Type B pancreatic cell (in vitro differentiated cells): ENCODE measurements at regions not wholly inside any gene's neighbourhood (a gene's known extent, or its start where the extent isn't known, plus 50 kb on each side); places are given as distances from the start of the nearest gene placed in this dataset.

ENCODE experiments used
- DNase-seq: peaks from one replicate; pipeline ENCODE4 v3.0.0; 2021; ENCODE audit warnings: mixed read lengths; ENCODE audit not compliant: unreplicated experiment; ENCODE audit errors: extremely low spot score
- H3K27ac Mint-ChIP-seq: 2 replicates; pipeline ENCODE4 v1.8.0; 2021; ENCODE audit warnings: mild to moderate bottlenecking, mixed read lengths
- H3K27me3 Mint-ChIP-seq: 2 replicates; pipeline ENCODE4 v1.8.0; 2021; ENCODE audit warnings: mixed read lengths
- H3K36me3 Mint-ChIP-seq: 2 replicates; pipeline ENCODE4 v1.8.0; 2021; ENCODE audit warnings: mixed read lengths
- H3K4me1 Mint-ChIP-seq: one replicate; pipeline ENCODE4 v1.8.0; 2021; ENCODE audit warnings: mixed read lengths; ENCODE audit not compliant: unreplicated experiment
- H3K4me3 Mint-ChIP-seq: 2 replicates; pipeline ENCODE4 v1.8.0; 2021; ENCODE audit warnings: mild to moderate bottlenecking, mixed read lengths
- H3K9me3 Mint-ChIP-seq: 2 replicates; pipeline ENCODE4 v1.8.0; 2021; ENCODE audit warnings: mixed read lengths
- CTCF ChIP-seq: fragments of 200-600 bp; sonication (generic); conservative IDR thresholded peaks from 2 replicates; pipeline ENCODE4 v1.5.0; 2021; ENCODE audit warnings: antibody characterized with exemption, mild to moderate bottlenecking

- Mint-ChIP-seq H3K4me3 (no peak overlapping the region), H3K9me3 (no peaks in the 10 kb centered on the region), H3K27ac (no peak overlapping the region), H3K4me1 (peaks cover 32% of the 10 kb centered on the region), H3K36me3 (peaks cover 4% of the 10 kb centered on the region), H3K27me3 (no peaks in the 10 kb centered on the region)
- TF ChIP-seq CTCF: no peak
- DNase-seq: no peak
Observed at GRCh38 chrX:39848243-39848642, 249.5 kb downstream of the BCOR start.

- Mint-ChIP-seq H3K27me3 (no peaks in the 10 kb centered on the region), H3K27ac (no peak overlapping the region), H3K9me3 (peaks cover 4% of the 10 kb centered on the region), H3K36me3 (peaks cover 4% of the 10 kb centered on the region), H3K4me3 (no peak overlapping the region), H3K4me1 (peaks cover 36% of the 10 kb centered on the region)
- no peak for TF ChIP-seq CTCF
- DNase-seq: no peak
Observed at GRCh38 chrX:39848900-39849299, 248.9 kb downstream of the BCOR start.

GRCh38 chrX:39850209-39850608, 247.5 kb downstream of the BCOR start:
- DNase-seq: no peak
- H3K36me3 Mint-ChIP-seq: peaks cover 4% of the 10 kb centered on the region
- TF ChIP-seq CTCF: no peak
- H3K9me3 Mint-ChIP-seq: peaks cover 4% of the 10 kb centered on the region
- H3K4me1 Mint-ChIP-seq: peaks cover 37% of the 10 kb centered on the region
- H3K4me3 Mint-ChIP-seq: no peak overlapping the region
- H3K27me3 Mint-ChIP-seq: no peaks in the 10 kb centered on the region
- H3K27ac Mint-ChIP-seq: no peak overlapping the region

- no peak overlapping the region for H3K27ac Mint-ChIP-seq
- peaks cover 37% of the 10 kb centered on the region for H3K4me1 Mint-ChIP-seq
- no peaks in the 10 kb centered on the region for H3K27me3 Mint-ChIP-seq
- H3K36me3 Mint-ChIP-seq: peaks cover 4% of the 10 kb centered on the region
- H3K9me3 Mint-ChIP-seq: peaks cover 4% of the 10 kb centered on the region
- no peak overlapping the region for H3K4me3 Mint-ChIP-seq
- no peak for TF ChIP-seq CTCF
- no peak for DNase-seq
Observed at GRCh38 chrX:39850630-39851152, 247.1 kb downstream of the BCOR start.

GRCh38 chrX:39851745-39852455, 245.9 kb downstream of the BCOR start:
- no peak for TF ChIP-seq CTCF
- H3K4me3 Mint-ChIP-seq: no peak overlapping the region
- H3K27me3 Mint-ChIP-seq: no peaks in the 10 kb centered on the region
- peaks cover 4% of the 10 kb centered on the region for H3K36me3 Mint-ChIP-seq
- no peak for DNase-seq
- peaks cover 37% of the 10 kb centered on the region for H3K4me1 Mint-ChIP-seq
- peaks cover 4% of the 10 kb centered on the region for H3K9me3 Mint-ChIP-seq
- no peak overlapping the region for H3K27ac Mint-ChIP-seq
